NCI-H2081 treated with DMSO at 0.1 percent for 48 hours (cell line): ENCODE measurements at regions not wholly inside any gene's neighbourhood (a gene's known extent, or its start where the extent isn't known, plus 50 kb on each side); places are given as distances from the start of the nearest gene placed in this dataset.

Source experiments
- DNase-seq: peaks from one replicate; lab custom pipeline; 2025; lab: John Stamatoyannopoulos, UW

DNA sequence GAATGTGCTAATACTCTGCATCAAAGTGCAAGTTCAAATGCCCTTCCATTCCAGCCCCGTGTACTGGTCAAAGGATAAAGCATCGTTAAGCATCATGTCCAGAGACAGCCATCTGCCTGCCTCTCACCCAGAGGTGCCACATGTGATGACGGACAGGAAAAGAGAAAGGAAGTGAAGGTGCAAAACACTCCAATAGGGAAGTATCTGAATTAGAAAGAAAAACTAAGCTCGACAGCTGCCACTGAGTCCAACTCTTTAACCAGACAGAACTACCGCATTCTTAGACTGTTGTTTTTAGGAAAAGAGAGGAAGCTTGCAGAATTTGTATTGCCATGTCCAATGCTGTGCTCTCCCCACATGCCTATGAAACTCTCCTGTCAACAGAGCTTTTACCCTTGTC, 465.0 kb upstream of the SOX5 start:
- no peak for DNase-seq

DNA sequence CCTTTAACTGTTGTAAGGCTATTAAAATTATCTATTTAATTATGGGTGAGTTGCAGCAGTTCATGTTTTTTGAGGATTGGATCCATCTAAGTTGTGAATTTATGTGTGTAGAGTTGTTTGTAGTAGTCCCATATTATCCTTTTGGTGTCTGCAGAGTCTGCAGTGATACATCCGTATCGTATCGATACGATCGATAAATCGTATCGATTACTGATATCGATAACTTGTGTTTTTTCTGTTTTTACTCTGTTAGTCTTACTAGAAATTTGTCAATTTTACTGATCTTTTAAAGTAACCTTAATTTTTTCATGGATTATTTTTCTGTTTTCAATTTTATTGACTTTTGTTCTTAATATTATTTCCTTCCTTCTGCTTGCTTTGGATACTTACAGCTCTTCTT, 462.5 kb upstream of the SOX5 start:
- DNase-seq, result no peak

DNA sequence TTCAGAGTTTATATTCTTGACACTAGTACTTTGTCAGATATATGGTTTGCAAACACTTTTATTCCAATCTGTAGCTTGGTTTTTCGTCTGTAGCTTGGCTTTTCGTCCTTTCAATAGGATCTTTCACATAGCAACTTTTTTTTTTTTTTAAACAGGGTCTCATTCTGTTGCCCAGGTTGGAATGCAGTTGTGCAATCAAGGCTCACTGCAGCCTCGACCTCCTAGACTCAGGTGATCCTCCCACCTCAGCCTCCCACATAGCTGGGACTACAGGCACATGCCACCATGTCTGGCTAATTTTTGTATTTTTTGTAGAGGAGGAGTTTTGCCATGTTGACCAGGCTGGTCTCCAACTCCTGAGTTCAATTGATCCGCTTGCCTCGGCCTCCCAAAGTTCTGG, 460.4 kb upstream of the SOX5 start:
- no peak for DNase-seq

DNA sequence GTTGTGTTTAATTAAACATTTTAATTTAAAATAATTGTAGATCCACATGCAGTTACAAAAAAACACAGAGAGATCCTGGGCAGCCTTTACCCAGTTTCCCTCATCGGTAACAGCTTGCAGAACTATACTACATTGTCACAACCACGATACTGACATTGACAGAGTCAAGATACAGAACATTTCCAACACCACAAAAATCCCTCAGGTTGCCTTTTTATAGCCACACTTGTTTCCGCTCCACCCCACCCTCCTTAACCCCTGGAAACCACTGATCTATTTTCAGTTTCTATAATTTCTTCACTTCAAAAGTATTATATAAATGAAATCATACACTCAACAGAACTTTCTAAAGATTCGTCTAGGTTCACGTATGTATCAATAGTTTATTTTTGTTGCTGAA, 458.8 kb upstream of the SOX5 start:
- DNase-seq, result no peak

DNA sequence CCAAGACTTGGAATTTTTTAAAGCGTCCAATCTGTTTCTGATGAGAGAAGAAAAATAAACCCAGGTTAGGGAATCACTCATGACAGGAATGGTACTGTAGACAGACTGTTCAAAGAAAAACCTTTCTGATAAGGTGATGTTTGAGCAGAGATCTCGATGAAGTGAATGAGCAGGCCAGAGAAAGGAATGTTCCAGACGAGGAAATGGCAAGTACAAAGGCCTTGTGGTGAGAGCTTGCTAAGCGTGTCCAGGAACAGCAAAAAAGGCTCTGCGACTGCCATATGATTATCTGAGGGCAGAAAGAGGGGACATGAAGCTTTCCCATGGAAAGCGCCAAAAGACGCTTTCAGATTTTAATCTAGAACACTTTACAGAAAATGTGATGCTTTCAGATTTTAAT, 458.4 kb upstream of the SOX5 start:
- no peak for DNase-seq

DNA sequence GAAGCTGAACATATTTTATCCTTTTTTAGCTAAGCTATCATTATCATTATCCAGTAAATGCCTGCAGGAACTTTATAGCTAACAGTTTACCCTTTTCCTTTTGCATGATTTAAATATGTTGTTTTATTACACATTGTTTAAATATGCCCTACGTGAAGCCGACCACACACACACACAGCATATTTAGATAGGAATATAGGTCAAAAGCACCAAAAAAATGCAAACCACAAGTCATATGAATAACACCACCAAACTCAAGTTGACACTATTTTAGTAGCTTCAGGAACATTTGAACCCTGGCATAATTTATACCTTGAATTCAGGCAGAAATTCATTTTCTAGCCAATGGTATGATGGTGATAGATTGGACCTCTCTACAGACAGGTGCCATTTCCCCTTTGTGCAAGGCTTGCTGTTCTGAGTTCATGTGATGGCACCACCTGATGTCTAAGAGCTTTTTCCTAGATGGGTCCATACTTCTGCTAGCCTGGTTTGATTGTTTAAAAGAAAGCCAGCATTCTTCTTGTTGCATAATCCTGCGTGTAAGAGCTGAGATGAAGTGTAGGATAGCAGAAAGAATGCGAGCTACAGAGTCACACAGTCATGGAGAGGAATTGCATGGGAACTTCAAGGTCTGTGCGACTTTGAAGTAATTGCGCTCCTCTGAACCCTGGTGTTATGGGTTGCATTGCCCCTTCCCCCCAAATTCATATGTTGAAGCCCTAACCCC, 454.8 kb upstream of the SOX5 start:
- no peak for DNase-seq

DNA sequence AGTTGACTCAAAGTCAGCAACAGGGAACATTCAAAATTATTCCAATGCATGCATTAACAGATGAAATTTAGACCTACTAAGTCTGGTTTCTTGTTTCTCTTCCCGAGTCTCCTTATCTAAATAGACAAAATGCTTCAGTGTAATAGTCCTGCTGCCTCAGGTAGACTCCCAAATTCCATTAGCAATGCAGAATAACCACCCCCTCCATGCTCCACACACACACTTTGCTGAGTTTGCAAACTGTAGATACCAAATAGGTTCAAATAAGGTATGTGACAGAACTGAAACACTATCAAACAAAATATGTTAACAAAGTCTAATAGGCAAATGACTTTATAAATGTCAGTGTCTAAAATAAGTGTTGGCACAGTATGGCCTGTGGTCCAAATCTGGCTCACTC, 451.1 kb upstream of the SOX5 start:
- DNase-seq, result no peak

DNA sequence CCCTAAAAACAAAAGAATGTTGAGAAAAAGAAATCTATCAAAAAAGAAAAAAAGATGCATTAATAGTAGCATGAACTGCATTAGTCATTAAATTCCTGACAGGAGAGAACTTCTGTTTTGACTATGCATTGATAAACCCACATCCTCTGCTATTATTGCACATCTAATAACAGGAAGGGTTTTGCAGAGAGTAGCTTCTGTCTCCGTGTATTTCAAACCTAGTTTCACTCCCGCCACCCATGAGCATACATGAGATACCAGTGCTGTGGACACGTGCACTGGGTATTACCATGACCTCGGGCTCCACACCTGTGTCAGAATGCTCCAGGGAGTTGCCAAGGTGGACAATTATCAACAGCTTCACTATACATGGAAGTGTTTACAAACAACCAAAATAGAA, 449.1 kb upstream of the SOX5 start:
- no peak for DNase-seq

DNA sequence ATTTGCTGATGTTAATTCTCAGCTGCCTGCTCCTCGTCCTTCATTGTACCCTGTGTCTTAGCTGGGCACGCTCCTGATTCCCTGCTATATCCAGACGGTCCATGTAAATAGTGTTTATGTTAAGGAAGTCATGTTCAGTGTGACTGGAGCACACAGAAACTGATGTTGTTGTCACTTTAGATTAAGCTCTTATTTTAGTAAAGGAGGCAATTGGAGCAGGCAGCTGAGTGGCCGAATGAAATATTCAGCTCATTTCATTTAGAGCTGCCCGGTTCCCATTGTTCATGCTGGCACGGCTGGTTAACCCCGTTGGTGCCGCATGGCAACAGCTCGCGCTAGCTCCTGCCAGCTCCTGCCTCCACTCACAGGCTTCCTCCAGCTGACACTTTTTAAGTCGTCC, 446.8 kb upstream of the SOX5 start:
- no peak for DNase-seq

DNA sequence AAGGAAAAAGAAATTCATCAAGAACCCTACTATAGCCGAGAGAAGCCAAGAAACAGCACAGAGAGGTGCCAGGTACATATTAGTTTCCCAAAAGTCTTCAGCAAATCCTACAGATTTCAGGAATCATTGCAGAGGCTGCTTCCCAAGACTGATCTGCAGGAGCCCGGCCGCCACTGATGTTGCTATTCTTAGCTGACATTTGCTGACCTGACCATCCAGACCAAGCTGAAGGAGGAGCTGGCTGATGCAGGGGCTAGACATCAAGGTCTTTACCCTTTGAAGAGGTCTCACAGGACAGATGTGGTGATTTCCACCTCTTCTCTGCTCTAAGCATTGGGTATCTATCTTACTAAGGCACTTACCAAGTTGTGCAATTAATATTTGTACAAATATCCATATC, 444.8 kb upstream of the SOX5 start:
- DNase-seq, result no peak

DNA sequence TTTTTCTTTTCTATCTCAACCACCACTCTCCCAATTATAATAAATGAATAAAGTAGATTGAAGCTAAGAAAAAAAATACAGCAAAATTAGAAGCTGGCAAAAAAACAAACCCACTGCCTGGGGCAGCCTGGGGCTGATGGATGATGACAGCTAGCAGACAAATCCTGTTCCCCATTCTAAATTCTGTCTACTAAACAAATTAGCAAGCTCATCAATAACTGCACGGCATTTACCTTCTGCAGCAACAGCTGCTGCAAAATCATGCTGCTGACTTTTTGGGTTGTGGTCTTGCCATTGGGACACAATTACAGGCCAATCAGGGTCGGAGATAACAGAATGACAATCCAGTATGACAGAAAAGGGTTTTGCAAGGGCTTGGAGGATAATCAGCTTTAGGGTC, 443.6 kb upstream of the SOX5 start:
- DNase-seq, result no peak

DNA sequence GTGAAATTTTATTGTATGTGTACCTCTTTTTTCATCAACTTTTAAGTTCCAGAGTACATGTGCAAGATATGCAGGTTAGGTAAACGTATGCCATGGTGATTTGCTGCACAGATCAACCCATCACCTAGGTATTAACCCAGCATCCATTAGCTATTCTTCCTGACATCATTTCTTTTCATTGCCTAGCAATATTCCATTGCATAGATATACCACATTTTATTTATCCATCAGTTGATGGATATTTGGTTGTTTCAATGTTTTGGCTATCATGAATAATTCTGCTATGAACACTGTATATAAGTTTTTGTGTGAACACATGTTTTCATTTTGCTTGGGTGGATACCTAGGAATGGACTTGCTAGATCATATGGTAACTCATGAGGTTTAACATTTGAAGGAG, 439.9 kb upstream of the SOX5 start:
- DNase-seq, result no peak

DNA sequence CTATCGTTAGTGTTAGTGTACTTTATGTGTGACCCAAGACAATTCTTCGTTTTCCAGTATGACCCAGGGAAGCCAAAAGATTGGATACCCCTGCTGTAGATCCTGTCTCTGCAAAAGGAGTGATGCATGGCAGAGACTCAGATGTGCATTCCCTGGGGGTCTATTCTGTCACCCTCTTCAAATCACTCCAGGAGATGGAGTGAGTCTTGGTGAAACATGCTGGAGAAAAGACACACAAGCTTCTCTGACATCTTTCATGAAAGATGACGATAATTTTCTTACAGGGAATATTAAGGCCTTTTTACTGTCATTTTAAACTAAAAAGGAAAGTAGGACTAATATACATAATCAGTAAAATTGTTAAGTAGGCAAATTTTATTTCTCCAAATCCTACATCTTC, 437.9 kb upstream of the SOX5 start:
- no peak for DNase-seq

DNA sequence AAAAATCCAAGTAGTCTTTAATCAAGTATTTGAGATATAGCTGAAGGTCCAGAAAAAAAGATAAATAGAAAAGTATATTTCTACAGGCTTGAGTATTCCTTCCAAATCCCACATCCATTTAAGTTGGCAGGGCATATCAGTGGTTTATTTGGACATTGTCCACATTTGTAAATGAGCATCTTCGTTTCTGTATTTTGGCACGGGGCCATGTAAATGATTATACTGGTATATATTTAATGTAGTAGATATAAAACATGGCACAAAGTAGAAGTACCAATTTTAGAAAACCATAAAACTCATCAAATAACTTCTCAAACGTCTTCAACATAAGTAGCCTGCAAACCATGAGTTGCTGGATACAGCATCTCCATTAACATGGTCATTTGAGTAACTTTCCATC, 437.4 kb upstream of the SOX5 start:
- no peak for DNase-seq

DNA sequence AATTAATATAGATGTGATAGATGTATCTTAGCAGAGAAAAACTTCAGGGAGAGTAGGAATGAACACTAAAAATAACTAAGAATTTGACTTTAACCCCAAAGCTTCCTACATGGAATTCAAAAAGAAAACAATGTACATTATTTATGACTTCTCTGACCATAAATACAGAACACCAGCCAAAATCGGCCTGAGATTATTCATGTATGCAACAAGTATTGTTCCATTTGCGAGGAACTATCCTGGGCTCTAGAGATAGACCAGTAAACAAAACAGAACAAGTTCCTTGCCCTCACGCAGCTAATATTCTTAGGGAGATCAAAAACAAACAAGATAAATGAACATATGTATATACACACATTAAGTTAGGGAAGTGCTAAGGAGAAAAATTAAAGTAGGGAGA, 432.3 kb upstream of the SOX5 start:
- no peak for DNase-seq

DNA sequence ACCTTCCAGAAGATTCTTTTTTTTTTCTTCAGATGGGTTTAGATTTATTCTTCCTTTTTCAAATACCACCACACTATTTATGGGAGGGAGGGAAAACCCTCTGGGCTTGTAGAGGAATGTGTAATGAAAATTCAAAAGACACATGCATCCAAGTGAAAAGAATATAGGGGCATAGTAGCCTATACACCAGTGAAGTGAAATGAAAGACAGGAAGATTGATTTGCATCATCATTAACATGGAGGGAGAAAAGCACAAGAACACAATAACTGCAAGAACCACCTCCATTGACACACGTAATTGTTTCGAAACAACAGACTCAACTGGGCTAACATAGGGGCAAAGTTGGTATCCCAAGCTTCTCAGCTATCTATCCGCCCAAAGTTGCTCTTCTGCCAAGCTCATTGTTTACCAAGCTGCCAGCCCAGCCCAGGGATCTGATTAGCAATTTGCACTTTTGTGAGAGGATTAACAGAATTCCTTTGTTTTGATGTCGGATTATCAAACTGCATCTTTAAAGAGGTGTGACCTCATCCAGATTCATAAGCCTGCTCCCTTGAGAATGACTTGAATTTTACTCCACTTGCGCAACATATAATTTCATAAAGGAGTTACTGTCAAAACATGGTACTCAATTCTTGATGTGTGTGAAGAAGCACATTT, 430.5 kb upstream of the SOX5 start:
- no peak for DNase-seq

DNA sequence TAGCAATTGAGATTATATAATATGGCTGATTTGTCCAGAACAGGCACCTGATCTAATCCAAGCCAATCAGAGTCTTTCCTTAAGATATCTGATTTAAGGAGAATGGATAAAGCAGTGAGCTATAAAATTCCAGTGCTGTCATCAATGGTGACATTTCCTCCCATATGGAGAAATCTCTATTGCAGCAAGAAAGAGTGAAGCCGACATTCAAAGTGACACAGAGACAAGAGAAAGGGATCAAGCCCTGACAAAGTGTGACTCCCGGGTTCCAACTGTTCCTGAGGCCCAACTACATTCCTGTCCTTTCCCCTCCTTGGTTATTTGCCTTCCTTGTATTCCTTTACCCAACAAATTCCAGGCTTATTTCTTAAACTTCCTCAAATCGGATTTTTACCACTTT, 430.0 kb upstream of the SOX5 start:
- DNase-seq, result no peak

DNA sequence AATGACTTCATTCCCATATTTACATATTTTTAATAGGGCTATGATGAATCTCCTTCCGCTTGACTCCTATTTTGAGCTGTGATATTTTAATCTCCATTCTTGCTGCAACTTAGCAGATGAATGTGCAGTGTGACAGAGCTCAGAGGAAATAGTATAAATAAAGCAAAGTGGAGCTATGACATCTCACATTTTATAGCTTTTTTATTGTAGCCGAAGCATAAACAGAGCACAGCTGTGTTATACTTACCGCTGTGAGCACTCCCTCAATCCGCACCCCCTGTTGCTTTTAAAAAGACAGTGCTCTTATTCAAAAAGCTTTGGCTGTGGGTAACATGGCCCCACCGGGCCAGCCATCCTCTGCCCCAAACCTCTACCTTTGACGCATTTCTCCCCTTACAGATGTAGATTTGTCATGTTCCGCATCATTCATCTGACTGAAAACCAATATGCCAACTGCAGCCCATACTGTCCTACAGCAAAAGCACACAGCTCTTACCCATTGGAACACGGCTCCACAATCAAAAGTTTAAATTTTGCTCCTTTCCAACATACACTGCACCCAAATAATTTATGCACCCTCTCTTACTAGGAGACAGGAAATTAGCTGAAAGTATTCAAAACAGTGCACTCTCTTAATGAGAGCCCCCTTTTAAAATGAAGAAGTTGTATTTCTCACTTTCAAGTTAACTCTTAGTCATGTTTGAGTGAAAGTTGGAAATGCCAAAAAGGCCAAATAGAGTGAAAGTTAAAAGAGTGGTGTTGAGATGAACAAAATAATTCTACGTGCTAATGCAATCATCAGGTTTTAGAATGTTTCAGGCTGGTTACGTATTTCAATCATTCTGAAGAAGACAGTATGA, 429.3 kb upstream of the SOX5 start:
- no peak for DNase-seq

DNA sequence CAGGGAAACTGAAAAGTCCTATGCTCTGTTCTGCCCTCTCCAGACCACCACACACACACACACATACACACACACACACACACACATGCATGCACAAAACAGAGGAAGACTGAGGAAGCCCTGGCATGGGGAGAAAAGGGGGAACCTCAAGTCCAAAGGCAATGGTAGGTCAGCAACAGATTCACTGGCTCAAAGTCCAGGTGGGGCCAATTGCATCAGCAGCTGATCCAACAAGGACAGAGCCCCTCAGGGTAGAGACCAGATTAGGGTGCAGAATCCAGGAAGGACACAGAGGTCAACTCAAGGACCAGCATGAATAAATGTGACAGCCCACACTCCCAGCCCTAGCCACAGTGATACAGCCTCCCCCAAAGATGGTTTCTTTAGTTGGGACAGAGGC, 425.0 kb upstream of the SOX5 start:
- DNase-seq, result no peak

DNA sequence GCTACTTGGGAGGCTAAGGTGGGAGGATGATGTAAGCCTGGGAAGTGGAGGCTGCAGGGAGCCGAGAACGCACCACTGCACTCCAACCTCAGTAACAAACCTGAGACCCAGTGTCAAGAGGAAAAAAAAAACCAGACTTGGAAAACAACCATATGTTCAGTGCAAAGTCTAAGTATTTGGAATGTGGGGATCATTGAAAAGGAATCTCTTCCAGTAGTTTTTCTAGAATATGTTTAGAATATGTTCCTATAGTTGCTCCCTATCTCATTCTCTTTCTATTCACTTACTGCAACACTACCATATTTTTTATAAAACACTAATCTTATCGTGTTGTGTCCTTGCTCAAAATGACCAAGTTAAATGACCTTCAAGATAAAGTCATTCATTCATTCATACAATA, 423.5 kb upstream of the SOX5 start:
- no peak for DNase-seq

DNA sequence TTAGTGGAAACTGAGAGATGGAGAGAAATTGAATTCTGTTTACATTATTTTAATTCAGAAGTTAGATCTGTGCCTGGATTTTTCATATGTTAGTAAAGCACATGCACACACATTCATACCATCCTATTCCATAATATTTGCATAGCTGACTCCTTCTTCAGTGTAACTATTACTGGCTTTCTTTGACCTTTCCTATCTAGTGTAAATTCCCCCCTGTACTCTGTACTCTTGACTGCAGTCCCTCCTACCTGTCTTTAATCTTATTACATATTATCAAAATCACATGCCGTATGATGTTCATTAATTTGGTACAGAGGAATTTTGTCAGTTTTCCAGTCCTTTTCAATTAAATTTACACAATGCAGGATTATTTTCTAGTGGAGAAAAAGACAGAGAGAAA, 417.0 kb upstream of the SOX5 start:
- no peak for DNase-seq

DNA sequence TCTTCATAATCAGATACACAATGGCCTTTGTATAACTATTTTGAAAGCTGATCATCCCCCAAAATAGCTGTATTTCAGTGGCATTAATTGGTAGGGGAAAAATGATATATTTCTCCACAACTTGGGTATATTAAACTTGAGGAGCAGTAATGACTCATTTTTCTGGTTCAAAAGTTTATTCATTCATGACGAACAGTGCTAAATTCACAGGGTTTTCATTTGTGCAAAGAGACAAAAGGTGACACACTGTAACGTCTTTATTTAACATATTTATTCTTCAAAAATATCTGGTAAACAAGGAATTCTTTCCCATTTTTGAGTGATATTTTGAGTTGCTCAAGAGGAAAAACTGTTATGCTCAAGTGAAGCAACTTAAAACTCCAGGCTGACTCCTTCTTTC, 415.5 kb upstream of the SOX5 start:
- no peak for DNase-seq

DNA sequence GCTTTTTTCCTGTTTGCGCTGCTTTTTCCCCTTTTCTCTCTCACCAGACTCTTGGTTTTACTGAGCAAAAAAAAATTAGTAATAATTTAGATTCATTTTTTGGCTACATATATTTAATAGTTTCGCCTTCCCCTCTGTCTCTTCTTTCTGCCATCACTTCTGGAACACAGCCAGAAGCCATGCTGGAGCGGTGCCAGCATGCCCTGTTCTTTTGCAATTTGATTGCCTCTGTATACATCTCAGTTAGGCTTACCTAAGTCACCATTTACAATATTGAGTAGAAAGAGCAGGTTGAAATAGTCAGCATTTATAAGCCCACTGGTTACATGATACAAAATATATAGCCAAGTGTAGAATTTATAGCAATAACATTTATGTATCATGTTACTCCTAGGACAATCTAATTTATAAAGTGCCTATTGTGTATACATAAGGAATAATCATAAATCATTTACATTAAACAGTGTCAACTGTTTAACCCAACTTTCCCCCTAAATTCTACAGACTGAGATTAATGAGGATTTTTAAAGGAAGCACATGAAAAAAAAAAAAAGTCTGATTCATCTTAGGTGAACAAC, 413.8 kb upstream of the SOX5 start:
- no peak for DNase-seq
